Calu3 (cell line): ENCODE measurements at regions not wholly inside any gene's neighbourhood (a gene's known extent, or its start where the extent isn't known, plus 50 kb on each side); places are given as distances from the start of the nearest gene placed in this dataset.
"Not testable (repeated sequence)": the region's sequence is repeated elsewhere in the genome, so short reads cannot be mapped to it uniquely, and the experiment has no call there.

Experiments used
- BruUV-seq: library from RNA; stranded (reverse); fragments of 400-500 nt; replicated peaks from 2 replicates; lab custom pipeline; 2021; lab: Mats Ljungman, UMichigan
- CTCF ChIA-PET: fragments of 300-600 bp; sonication (Branson Sonifier 250); formaldehyde crosslinking; loops from one replicate; lab custom pipeline; 2022; ENCODE audit warnings: antibody characterized with exemption; lab: Charles Lee
- DNase-seq: peaks from one replicate; pipeline ENCODE4 v3.0.0; 2022
- H3K27ac Mint-ChIP-seq: one replicate; pipeline ENCODE4 v1.8.0; 2022; ENCODE audit warnings: mixed read lengths; ENCODE audit not compliant: unreplicated experiment
- H3K27me3 Mint-ChIP-seq: one replicate; pipeline ENCODE4 v1.8.0; 2022; ENCODE audit warnings: mixed read lengths; ENCODE audit not compliant: unreplicated experiment
- H3K36me3 Mint-ChIP-seq: one replicate; pipeline ENCODE4 v1.8.0; 2022; ENCODE audit warnings: mild to moderate bottlenecking, moderate library complexity, mixed read lengths; ENCODE audit not compliant: insufficient read depth, unreplicated experiment
- H3K4me1 Mint-ChIP-seq: one replicate; pipeline ENCODE4 v1.8.0; 2022; ENCODE audit warnings: mild to moderate bottlenecking, low read depth, mixed read lengths; ENCODE audit not compliant: unreplicated experiment
- H3K4me3 Mint-ChIP-seq: one replicate; pipeline ENCODE4 v1.8.0; 2022; ENCODE audit warnings: mild to moderate bottlenecking, low read depth, moderate library complexity, mixed read lengths; ENCODE audit not compliant: unreplicated experiment
- H3K9me3 Mint-ChIP-seq: one replicate; pipeline ENCODE4 v1.8.0; 2022; ENCODE audit warnings: low read depth, mixed read lengths; ENCODE audit not compliant: unreplicated experiment
- CTCF ChIP-seq: fragments of 200-600 bp; IDR thresholded peaks from one replicate; pipeline ENCODE4 v1.8.0; 2022; ENCODE audit warnings: antibody characterized with exemption; ENCODE audit not compliant: unreplicated experiment
- intact Hi-C: fragments of 100-400 bp; cut with micrococcal nuclease; formaldehyde crosslinking; loops from one replicate; pipeline ENCODE4 v1.10.0; 2022; ENCODE audit not compliant: unreplicated experiment

- intact Hi-C loops = no loop called here
Measured at GRCh38 chr4:128444544-128445302, 157.1 kb upstream of the PGRMC2 start.

GRCh38 chr4:128440923-128441322 lies 153.3 kb upstream of the PGRMC2 start:
- TF ChIP-seq CTCF = no peak
- no peak overlapping the region for H3K4me3 Mint-ChIP-seq
- H3K4me1 Mint-ChIP-seq = peaks cover 16% of the 10 kb centered on the region
- BruUV-seq = no TSS peak
- CTCF ChIA-PET = no interaction called here
- DNase-seq = no peak
- H3K27ac Mint-ChIP-seq = no peak overlapping the region
- H3K9me3 Mint-ChIP-seq = peaks cover 7% of the 10 kb centered on the region
- no peaks in the 10 kb centered on the region for H3K27me3 Mint-ChIP-seq
- intact Hi-C loops = no loop called here
- peaks cover 4% of the 10 kb centered on the region for H3K36me3 Mint-ChIP-seq

More at GRCh38 chr4:128444544-128445302, 157.1 kb upstream of the PGRMC2 start:
- TF ChIP-seq CTCF = no peak
- no peak overlapping the region for H3K4me3 Mint-ChIP-seq
- H3K9me3 Mint-ChIP-seq = peaks cover 4% of the 10 kb centered on the region
- no peaks in the 10 kb centered on the region for H3K27me3 Mint-ChIP-seq
- no TSS peak for BruUV-seq
- H3K4me1 Mint-ChIP-seq = peaks cover under 1% of the 10 kb centered on the region
- CTCF ChIA-PET = interaction anchor here (0.6 kb wide), 1 partner anchor 212 kb away, joined by 4 read pairs; no protein-coding TSS in a partner anchor
- H3K27ac Mint-ChIP-seq = no peak overlapping the region
- DNase-seq = no peak
- no peaks in the 10 kb centered on the region for H3K36me3 Mint-ChIP-seq

- intact Hi-C loops, BruUV-seq, H3K9me3 Mint-ChIP-seq, CTCF ChIA-PET, H3K27ac Mint-ChIP-seq, H3K4me3 Mint-ChIP-seq, H3K27me3 Mint-ChIP-seq, H3K36me3 Mint-ChIP-seq, DNase-seq: not testable (repeated sequence)
- H3K4me1 Mint-ChIP-seq = peaks cover 16% of the 10 kb centered on the region
Measured at GRCh38 chr4:128437023-128437422, 149.4 kb upstream of the PGRMC2 start.

- intact Hi-C loops = loop anchor here (5.0 to 10.0 kb wide), 3 partner anchors 42 to 436 kb away; no protein-coding TSS in a partner anchor
- CTCF ChIA-PET, DNase-seq, H3K9me3 Mint-ChIP-seq, H3K27me3 Mint-ChIP-seq, BruUV-seq, H3K36me3 Mint-ChIP-seq, H3K27ac Mint-ChIP-seq, H3K4me3 Mint-ChIP-seq: not testable (repeated sequence)
- H3K4me1 Mint-ChIP-seq = peaks cover 17% of the 10 kb centered on the region
Measured at GRCh38 chr4:128429023-128429613, 141.5 kb upstream of the PGRMC2 start.

- intact Hi-C loops = loop anchor here (5.0 to 10.0 kb wide), 3 partner anchors 41 to 436 kb away; no protein-coding TSS in a partner anchor
- peaks cover 17% of the 10 kb centered on the region for H3K4me1 Mint-ChIP-seq
- no peaks in the 10 kb centered on the region for H3K36me3 Mint-ChIP-seq
- CTCF ChIA-PET = interaction anchor here (1.2 to 1.6 kb wide), 3 partner anchors 49 to 200 kb away, joined by 3 to 11 read pairs (median 5); no protein-coding TSS in a partner anchor
- peak overlapping the region; percentile 11 for H3K4me3 Mint-ChIP-seq
- H3K9me3 Mint-ChIP-seq = no peaks in the 10 kb centered on the region
- BruUV-seq = no TSS peak
- H3K27ac Mint-ChIP-seq = no peak overlapping the region
- TF ChIP-seq CTCF = no peak
- H3K27me3 Mint-ChIP-seq = no peaks in the 10 kb centered on the region
- no peak for DNase-seq
Measured at GRCh38 chr4:128428397-128428796, 140.8 kb upstream of the PGRMC2 start.
